UCSD-AML1 (cell line): ENCODE measurements at regions not wholly inside any gene's neighbourhood (a gene's known extent, or its start where the extent isn't known, plus 50 kb on each side); places are given as distances from the start of the nearest gene placed in this dataset.

Source experiments
- DNase-seq: peaks from one replicate; lab custom pipeline; 2025; ENCODE audit not compliant: unreplicated experiment; lab: John Stamatoyannopoulos, UW

DNA sequence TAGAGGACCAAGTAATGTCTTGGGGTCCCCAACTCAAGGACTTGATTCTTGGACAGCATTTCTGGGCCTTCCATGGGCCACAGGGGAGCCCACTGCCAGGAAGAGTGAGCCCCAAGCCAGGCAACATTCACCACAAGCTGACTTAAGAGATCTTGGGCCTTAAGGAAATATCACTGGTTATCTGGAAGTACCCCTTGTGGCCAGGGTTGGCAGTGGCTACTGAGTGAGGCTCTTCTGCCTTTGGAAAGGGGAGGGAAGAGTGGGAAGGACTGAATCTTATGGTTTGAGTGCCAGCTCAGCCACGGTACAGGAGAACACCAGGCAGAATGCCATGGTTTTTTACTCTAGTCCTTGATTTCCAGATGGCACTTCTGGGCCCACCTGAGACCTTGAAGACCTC, 228.9 kb upstream of the RGS18 start:
- DNase-seq = no peak

- DNase-seq = no peak
These were observed 214.6 kb upstream of the RGS18 start for GRCh38 chr1:191943684-191944083.

DNA sequence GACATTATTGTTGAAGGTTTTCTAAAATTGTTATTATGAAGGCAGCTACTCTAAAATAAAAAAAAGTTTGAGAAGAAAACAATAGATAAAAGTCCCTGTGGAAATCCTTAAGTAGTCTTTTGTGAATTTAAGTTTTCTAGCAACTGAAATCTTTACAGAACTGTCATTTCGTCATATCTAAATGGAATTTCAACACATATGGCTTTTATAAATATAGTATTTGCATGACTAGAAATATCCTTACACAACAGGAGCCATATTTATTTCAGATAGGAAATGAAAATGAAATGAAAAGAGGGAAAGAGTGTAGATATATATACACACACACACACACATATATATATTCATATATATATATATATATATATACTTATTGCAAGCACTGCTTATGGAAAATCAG, 204.7 kb upstream of the RGS18 start:
- DNase-seq = no peak

DNA sequence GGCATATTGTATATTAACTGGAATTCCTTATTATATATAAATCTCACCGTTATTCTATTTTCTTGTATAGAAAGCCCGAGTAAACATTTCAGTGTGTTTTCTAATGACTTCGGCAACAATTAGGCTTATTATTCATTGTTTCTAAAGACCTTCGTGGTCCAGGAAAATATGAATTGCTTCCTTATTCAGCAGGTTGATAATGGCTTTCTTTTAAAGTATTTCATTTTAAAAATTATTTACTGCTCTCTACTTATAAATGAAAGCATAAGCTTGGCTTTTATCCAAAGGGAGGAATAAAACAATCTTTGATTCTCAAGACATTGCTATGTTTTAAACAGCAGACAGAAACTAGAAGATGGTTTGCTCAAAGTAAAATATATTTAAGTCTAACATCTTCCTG, 198.4 kb upstream of the RGS18 start:
- DNase-seq = no peak

- no peak for DNase-seq
These were observed 195.0 kb upstream of the RGS18 start for GRCh38 chr1:191963286-191963685.

- no peak for DNase-seq
These were observed 194.3 kb upstream of the RGS18 start for GRCh38 chr1:191963781-191964455.

GRCh38 chr1:191969290-191969689, 189.0 kb upstream of the RGS18 start:
- DNase-seq = no peak

GRCh38 chr1:191970116-191970515, 188.1 kb upstream of the RGS18 start:
- no peak for DNase-seq

- DNase-seq = no peak
These were observed 186.8 kb upstream of the RGS18 start for GRCh38 chr1:191971447-191971846.

GRCh38 chr1:191974004-191974403, 184.3 kb upstream of the RGS18 start:
- DNase-seq = no peak

DNA sequence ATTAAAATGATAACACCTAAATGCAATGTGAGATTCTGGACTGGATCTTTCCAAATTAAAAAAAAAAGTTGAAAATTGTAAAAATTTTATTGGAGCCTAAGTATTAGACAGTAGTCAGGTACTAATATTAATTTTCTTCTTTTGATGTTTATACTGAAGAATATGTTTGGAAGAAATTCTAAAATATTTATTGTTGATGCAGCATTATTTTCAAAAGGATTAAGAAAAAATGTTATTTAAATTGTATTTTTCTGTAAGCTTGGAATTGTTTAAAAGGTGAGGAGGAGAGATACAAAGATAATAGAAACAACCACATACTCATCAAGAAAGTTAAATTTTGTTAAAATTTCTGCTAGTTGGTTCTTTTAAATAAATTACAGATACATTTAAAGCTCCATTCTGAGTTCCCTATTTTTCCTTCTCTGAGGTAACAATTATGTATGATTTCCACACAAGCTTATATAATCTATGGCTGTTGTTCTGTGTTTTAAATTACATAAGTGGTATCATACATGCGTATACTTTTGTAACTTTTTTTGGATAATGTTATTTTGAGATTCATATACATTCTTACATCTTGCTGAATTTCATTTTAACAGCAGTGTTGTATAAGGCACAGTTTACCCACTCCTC, 180.3 kb upstream of the RGS18 start:
- no peak for DNase-seq

- DNase-seq = no peak
These were observed 173.4 kb upstream of the RGS18 start for GRCh38 chr1:191984856-191985255.

- no peak for DNase-seq
These were observed 166.1 kb upstream of the RGS18 start for GRCh38 chr1:191992118-191992517.

DNA sequence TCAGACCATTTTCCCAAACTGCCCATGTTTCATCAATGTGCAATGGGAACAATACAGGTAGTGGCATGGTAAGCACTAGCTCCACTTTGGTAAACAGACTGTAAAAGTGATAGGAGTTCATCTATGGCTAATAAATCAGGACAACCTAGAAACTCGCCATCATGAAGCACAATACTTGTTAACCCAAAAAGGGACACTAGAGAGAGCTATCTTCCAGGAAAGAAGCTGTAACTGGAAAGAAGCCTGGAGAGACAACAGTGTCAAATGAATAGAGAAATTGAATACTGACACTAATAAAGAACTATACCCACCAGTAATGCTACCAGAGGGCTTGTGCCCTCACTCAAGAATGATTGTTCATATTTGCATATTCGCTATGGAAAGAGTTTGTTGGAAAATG, 164.7 kb upstream of the RGS18 start:
- DNase-seq = no peak

- DNase-seq = no peak
These were observed 156.2 kb upstream of the RGS18 start for GRCh38 chr1:192002063-192002462.

GRCh38 chr1:192003295-192004077, 154.8 kb upstream of the RGS18 start:
- DNase-seq = no peak

DNA sequence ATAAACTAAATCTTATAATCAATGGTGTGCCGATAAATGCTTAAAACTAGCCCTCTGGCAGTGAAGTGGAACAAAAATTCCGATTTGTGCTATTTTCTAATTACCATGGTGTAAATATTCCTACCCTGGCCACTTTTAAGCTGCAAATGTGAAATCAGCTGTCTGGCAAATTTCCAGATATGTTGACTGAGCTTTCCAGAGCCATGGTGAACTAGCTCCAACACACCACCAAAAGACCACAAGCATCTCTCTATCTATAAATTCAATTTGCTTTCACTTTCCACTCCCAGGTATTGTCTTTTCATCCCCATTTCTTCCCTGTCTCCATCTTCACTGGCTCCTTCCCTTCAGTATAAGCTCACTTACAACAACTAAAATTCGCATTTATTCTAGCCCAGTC, 152.3 kb upstream of the RGS18 start:
- no peak for DNase-seq

- no peak for DNase-seq
These were observed 149.9 kb upstream of the RGS18 start for GRCh38 chr1:192008281-192008825.

GRCh38 chr1:192010406-192010805, 147.9 kb upstream of the RGS18 start:
- no peak for DNase-seq

DNA sequence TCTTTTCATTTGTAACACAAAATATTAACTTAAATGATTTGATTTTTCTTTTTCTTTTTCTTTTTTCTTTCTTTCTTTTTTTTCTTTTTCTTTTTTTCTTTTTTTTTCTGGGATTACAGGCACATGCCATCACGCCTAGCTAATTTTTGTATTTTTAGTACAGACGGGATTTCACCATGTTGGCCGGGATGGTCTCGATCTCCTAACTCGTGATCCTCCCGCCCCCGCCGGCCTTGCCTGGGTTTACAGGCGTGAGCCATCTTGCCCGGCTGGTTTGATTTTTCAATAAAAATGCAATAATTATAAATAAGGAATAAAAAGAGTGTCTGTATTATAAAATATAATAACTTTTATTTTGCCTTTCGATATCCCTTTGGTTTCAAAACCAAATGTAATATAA, 146.7 kb upstream of the RGS18 start:
- no peak for DNase-seq

DNA sequence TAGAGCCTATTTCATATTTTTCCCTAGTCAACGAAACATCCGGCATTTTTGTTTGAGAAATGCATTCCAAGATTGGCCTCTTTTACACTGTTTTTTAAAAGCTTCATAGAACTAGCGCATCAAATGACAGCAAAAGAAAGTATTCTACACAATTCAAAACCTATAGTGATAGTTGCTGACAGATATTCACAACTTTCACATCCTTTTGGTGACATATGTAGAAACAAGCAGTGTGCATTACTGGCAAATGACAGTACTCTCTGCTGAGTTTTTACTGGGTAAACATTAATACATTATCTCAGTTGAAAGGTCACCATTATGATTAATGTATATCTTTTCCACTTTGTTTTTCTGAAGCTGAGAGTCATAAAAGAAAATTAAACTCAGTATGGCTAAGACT, 135.4 kb upstream of the RGS18 start:
- no peak for DNase-seq

DNA sequence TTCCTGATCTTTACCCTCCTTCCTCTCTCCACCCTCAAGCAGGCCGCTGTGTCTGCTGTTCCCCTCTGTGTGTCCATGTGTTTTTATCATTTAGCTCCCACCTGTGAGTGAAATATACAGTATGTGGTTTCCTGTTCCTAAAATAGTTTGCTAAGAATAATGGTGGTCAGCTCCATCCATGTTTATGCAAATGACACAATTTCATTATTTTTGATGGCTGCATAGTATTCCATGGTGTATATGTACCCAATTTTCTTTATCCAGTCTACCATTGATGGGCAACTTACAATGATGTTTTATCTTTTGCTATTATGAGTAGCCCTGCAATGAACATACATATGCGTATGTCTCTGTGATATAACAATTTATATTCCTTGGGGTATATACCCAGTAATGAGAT, 133.4 kb upstream of the RGS18 start:
- no peak for DNase-seq
